Subcutaneous abdominal adipose tissue (tissue), 5 donors: ENCODE measurements at regions not wholly inside any gene's neighbourhood (a gene's known extent, or its start where the extent isn't known, plus 50 kb on each side); places are given as distances from the start of the nearest gene placed in this dataset.
"Not testable (repeated sequence)": the region's sequence is repeated elsewhere in the genome, so short reads cannot be mapped to it uniquely, and the experiment has no call there.

Experiments used
- H3K27ac ChIP-seq: one replicate; pipeline ENCODE4 v1.7.0; 2013; ENCODE audit warnings: low read depth, mild to moderate bottlenecking, inconsistent platforms, low read length, moderate library complexity
- H3K27me3 ChIP-seq, 5 donors: one replicate each; pipeline ENCODE4 v1.7.0; 2013; ENCODE audit warnings: low read length in 5 of 5, inconsistent platforms in 1 of 5; ENCODE audit not compliant: control insufficient read depth in 5 of 5, insufficient read depth in 4 of 5
- H3K36me3 ChIP-seq, 5 donors: one replicate each; pipeline ENCODE4 v1.7.0; 2013; ENCODE audit warnings: low read length in 5 of 5; ENCODE audit not compliant: control insufficient read depth in 5 of 5, insufficient read depth in 5 of 5
- H3K4me1 ChIP-seq, 5 donors: one replicate each; pipeline ENCODE4 v1.7.0; 2013; ENCODE audit warnings: low read length in 5 of 5, mild to moderate bottlenecking in 3 of 5, moderate library complexity in 1 of 5; ENCODE audit not compliant: control insufficient read depth in 5 of 5, insufficient read depth in 5 of 5
- H3K4me3 ChIP-seq, 5 donors: one replicate each; pipeline ENCODE4 v1.7.0; 2013; ENCODE audit warnings: low read length in 5 of 5, low read depth in 1 of 5
- H3K9ac ChIP-seq, 5 donors: one replicate each; pipeline ENCODE4 v1.7.0; 2013; ENCODE audit warnings: low read length in 5 of 5, mild to moderate bottlenecking in 4 of 5, moderate library complexity in 3 of 5
- H3K9me3 ChIP-seq, 5 donors: one replicate each; pipeline ENCODE4 v1.7.0; 2013; ENCODE audit warnings: low read length in 5 of 5; ENCODE audit not compliant: control insufficient read depth in 5 of 5
- donor health status: healthy.
- donor health status: healthy.
- donor health status: healthy.
- donor health status: healthy.
- donor health status: healthy.

DNA sequence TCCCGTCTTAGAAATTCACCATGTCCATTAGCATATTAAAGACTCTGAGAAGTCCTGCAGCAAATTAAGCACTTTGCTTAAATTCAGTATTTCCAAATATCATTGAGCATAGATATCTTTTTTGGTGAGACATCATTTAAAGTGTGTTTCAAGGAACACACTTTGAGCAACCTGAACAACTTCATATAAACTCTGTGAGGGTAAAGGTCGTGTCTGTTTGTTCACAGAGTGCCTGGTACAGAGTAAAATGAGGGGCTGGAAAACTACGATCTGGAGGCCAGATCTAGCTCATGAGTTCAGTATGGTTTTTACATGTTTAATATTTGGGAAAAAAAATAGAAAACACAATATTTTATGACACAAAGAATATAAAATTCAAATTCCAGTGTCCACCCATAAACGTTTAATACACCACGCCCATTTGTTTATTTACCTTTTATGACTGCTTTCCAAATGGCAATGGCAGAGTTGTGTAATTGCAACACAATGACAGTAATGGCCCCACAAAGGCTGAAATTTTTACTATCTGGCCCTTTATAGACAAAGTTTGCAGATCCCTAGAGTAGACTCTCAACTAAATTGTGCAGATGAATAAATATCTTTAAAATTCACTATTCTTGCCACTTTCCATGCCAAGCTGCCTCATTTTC, 67.4 kb downstream of the SNTN start:
- Histone ChIP-seq H3K4me1 (no peaks in the 10 kb centered on the region), H3K9me3 (peaks cover 0 to 6% (median 0%) of the 10 kb centered on the region in 5 donors), H3K36me3 (no peaks in the 10 kb centered on the region), H3K27ac (no peak overlapping the region), H3K27me3 (no peaks in the 10 kb centered on the region), H3K4me3 (no peak overlapping the region), H3K9ac (no peak overlapping the region)

DNA sequence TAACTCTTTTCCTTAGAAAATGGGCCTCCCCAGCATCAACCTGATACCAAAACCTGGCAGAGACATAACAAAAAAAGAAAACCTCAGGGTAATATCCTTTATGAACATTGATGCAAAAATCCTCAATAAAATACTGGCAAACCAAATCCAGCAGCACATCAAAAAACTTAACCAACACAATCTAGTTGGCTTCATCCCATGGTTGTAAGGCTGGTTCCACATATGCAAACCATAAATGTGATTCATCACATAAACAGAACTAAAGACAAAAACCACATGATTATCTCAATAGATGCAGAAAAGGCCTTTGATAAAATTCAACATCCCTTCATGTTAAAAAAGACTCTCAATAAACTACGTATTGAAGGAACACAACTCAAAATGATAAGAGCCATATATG, 68.5 kb downstream of the SNTN start:
- H3K27me3 ChIP-seq, H3K4me1 ChIP-seq, H3K36me3 ChIP-seq, H3K9me3 ChIP-seq, H3K27ac ChIP-seq, H3K9ac ChIP-seq, H3K4me3 ChIP-seq: not testable (repeated sequence)

DNA sequence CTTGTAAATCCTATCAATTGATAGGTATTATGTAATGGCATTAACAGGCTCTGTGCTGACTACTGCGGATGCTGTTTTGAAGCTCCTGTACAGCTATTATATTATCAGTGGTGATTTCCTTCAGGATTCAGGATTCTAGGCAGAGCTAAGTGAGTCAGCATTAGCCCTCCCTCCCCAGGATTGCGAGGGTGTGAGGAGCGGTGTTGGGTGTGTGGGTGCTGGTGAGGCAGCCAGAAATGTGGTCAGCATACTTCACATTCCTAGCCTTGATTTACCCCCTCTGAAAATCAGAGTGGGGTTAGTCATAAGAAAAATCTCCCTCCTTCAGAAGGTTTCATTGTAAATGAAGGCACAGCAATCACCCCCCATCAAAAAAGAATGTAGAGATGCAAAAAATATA, 72.5 kb downstream of the SNTN start:
- H3K4me1 ChIP-seq: no peaks in the 10 kb centered on the region
- H3K9me3 ChIP-seq: peaks cover 0 to 6% (median 0%) of the 10 kb centered on the region in 5 donors
- no peaks in the 10 kb centered on the region for H3K36me3 ChIP-seq
- no peak overlapping the region for H3K9ac ChIP-seq
- no peak overlapping the region for H3K4me3 ChIP-seq
- no peaks in the 10 kb centered on the region for H3K27me3 ChIP-seq
- no peak overlapping the region for H3K27ac ChIP-seq

DNA sequence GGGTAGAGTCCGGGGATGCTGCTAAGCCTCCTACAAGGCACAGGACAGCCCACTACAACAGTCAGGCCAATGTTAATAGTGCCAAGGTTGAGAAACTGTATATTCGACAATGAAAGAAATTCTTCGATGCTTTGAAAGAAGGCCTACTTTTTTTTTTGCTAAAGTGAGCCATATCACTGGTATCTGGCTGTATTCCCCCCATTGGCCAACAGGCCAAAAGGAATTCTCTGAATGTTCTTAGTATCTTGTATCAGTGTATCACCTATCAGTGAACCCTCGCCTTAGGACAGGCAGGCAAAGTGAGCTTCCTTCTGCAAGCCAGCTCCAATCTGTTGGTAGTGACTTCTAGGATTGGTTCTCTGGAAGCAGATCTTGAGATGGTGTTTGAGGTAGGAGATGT, 74.2 kb downstream of the SNTN start:
- H3K4me1 ChIP-seq: no peaks in the 10 kb centered on the region
- peaks cover 0 to 4% (median 0%) of the 10 kb centered on the region in 5 donors for H3K9me3 ChIP-seq
- H3K4me3 ChIP-seq: no peak overlapping the region
- H3K36me3 ChIP-seq: no peaks in the 10 kb centered on the region
- no peak overlapping the region for H3K9ac ChIP-seq
- no peaks in the 10 kb centered on the region for H3K27me3 ChIP-seq
- H3K27ac ChIP-seq: no peak overlapping the region

DNA sequence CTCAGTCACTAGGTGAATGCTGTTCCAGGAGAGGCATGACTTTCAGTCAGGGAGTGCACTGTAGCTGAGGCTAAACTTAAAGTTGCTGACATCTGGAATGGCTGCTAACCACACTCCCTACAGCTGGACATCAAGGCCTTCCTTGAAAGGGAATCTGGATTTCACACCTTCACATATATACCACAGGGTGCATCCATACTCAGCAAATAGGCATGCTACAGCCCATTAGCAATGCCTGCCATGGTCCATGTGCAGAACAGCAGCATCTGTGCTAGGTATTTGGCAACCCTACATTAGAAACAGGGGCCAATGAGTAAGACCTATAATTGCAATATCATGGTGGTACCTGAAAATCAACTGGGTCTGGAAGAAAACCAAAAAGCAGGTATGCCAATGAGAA, 74.8 kb downstream of the SNTN start:
- Histone ChIP-seq H3K4me3 (no peak overlapping the region), H3K27me3 (no peaks in the 10 kb centered on the region), H3K4me1 (no peaks in the 10 kb centered on the region), H3K9ac (no peak overlapping the region), H3K9me3 (no peaks in the 10 kb centered on the region), H3K36me3 (no peaks in the 10 kb centered on the region), H3K27ac (no peak overlapping the region)

DNA sequence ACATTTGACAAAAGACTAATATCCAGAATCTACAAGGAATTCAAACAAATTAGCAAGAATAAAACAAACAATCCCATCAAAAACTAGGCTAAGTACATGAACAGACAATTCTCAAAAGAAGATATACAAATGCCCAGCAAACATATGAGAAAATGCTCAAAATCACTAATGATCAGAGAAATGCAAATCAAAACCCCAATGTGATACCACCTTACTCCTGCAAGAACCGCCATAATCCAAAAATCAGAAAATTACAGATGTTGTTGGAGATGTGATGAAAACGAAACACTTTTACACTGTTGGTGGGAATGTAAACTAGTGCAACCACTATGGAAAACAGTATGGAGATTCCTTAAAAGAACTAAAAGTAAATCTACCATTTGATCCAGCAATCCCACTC, 79.4 kb downstream of the SNTN start:
- no peaks in the 10 kb centered on the region for H3K27me3 ChIP-seq
- H3K4me3 ChIP-seq: no peak overlapping the region
- H3K9me3 ChIP-seq: no peaks in the 10 kb centered on the region
- H3K36me3 ChIP-seq: no peaks in the 10 kb centered on the region
- no peaks in the 10 kb centered on the region for H3K4me1 ChIP-seq
- H3K27ac ChIP-seq: no peak overlapping the region
- H3K9ac ChIP-seq: no peak overlapping the region

DNA sequence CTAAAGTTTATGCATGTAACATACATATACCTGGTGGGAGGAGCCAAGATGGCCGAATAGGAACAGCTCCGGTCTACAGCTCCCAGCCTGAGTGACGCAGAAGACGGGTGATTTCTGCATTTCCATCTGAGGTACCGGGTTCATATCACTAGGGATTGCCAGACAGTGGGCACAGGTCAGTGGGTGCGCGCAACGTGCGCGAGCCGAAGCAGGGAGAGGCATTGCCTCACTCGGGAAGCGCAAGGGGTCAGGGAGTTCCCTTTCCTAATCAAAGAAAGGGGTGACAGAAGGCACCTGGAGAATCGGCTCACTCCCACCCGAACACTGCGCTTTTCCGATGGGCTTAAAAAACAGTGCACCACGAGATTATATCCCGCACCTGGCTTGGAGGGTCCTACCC, 80.8 kb downstream of the SNTN start:
- H3K27me3 ChIP-seq: not testable (repeated sequence)

DNA sequence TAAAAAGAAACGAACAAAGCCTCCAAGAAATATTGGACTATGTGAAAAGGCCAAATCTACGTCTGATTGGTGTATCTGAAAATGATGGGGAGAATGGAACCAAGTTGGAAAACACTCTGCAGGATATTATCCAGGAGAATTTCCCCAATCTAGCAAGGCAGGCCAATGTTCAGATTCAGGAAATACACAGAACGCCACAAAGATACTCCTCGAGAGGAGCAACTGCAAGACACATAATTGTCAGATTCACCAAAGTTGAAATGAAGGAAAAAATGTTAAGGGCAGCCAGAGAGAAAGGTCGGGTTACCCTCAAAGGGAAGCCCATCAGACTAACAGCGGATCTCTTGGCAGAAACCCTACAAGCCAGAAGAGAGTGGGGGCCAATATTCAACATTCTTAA, 82.2 kb downstream of the SNTN start:
- H3K27ac ChIP-seq, H3K36me3 ChIP-seq, H3K4me3 ChIP-seq, H3K4me1 ChIP-seq, H3K9me3 ChIP-seq, H3K27me3 ChIP-seq, H3K9ac ChIP-seq: not testable (repeated sequence)

More for the DNA sequence above, 80.8 kb downstream of the SNTN start:
- H3K4me1 ChIP-seq, H3K9ac ChIP-seq, H3K27ac ChIP-seq, H3K36me3 ChIP-seq, H3K9me3 ChIP-seq, H3K4me3 ChIP-seq: not testable (repeated sequence)

DNA sequence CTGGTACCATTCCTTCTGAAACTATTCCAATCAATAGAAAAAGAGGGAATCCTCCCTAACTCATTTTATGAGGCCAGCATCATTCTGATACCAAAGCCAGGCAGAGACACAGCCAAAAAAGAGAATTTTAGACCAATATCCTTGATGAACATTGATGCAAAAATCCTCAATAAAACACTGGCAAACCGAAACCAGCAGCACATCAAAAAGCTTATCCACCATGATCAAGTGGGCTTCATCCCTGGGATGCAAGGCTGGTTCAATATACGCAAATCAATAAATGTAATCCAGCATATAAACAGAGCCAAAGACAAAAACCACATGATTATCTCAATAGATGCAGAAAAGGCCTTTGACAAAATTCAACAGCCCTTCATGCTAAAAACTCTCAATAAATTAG, 82.3 kb upstream of the C3orf49 start:
- not testable (repeated sequence) for H3K9ac ChIP-seq, H3K36me3 ChIP-seq, H3K27ac ChIP-seq, H3K9me3 ChIP-seq, H3K4me1 ChIP-seq, H3K27me3 ChIP-seq, H3K4me3 ChIP-seq

DNA sequence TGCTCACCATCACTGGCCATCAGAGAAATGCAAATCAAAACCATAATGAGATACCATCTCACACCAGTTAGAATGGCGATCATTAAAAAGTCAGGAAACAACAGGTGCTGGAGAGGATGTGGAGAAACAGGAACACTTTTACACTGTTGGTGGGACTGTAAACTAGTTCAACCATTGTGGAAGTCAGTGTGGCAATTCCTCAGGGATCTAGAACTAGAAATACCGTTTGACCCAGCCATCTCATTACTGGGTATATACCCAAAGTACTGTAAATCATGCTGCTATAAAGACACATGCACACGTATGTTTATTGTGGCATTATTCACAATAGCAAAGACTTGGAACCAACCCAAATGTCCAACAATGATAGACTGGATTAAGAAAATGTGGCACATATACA, 80.5 kb upstream of the C3orf49 start:
- not testable (repeated sequence) for H3K4me3 ChIP-seq, H3K9me3 ChIP-seq, H3K27ac ChIP-seq, H3K27me3 ChIP-seq, H3K4me1 ChIP-seq, H3K36me3 ChIP-seq, H3K9ac ChIP-seq

DNA sequence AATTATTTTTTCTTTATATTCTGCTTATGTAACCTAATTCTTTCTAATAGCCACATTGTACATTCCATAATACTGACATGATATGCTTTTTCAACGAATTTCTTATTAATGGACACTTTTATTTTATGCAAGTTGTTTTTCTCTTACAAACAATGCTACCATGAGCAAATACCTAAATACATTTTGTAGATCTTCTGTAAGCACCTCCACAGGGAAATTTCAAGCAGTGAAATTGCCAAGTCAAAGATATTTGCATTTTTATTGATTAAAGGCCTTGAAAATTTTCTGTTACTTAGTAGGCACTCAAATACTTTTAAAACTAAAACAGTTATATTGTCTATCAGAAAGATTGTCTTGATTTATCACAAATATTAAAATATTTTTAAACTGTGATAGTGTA, 79.6 kb upstream of the C3orf49 start:
- no peaks in the 10 kb centered on the region for H3K27me3 ChIP-seq
- no peaks in the 10 kb centered on the region for H3K4me1 ChIP-seq
- no peak overlapping the region for H3K27ac ChIP-seq
- H3K9me3 ChIP-seq: no peaks in the 10 kb centered on the region
- no peak overlapping the region for H3K9ac ChIP-seq
- H3K36me3 ChIP-seq: no peaks in the 10 kb centered on the region
- no peak overlapping the region for H3K4me3 ChIP-seq
